H9 (cell line): ENCODE measurements at regions not wholly inside any gene's neighbourhood (a gene's known extent, or its start where the extent isn't known, plus 50 kb on each side); places are given as distances from the start of the nearest gene placed in this dataset.

Experiments used
- DNase-seq: peaks from one replicate; pipeline ENCODE4 v3.0.0-alpha.2; 2017
- H2AFZ ChIP-seq: one replicate; pipeline ENCODE4 v1.6.1; 2013; ENCODE audit warnings: mild to moderate bottlenecking, low read length, control low read depth, moderate library complexity
- H2AK5ac ChIP-seq: 2 replicates; pipeline ENCODE4 v1.6.1; 2013; ENCODE audit warnings: low read length, control low read depth, mixed read lengths; ENCODE audit not compliant: insufficient read length
- H2BK120ac ChIP-seq: one replicate; pipeline ENCODE4 v1.6.1; 2013; ENCODE audit warnings: low read depth, mild to moderate bottlenecking, low read length, control low read depth, inconsistent platforms; ENCODE audit not compliant: poor library complexity, severe bottlenecking
- H2BK12ac ChIP-seq: 2 replicates; pipeline ENCODE4 v1.6.1; 2013; ENCODE audit warnings: low read length, control low read depth, mixed read lengths, low read depth; ENCODE audit not compliant: insufficient read length
- H2BK15ac ChIP-seq: 2 replicates; pipeline ENCODE4 v1.6.1; 2013; ENCODE audit warnings: low read depth, low read length, control low read depth
- H2BK20ac ChIP-seq: one replicate; pipeline ENCODE4 v1.6.1; 2013; ENCODE audit warnings: low read depth, mild to moderate bottlenecking, low read length, control low read depth, inconsistent platforms; ENCODE audit not compliant: poor library complexity, severe bottlenecking
- H2BK5ac ChIP-seq: 2 replicates; pipeline ENCODE4 v1.6.1; 2013; ENCODE audit warnings: low read length, control low read depth, mixed read lengths; ENCODE audit not compliant: insufficient read length
- H3K14ac ChIP-seq: 2 replicates; pipeline ENCODE4 v1.6.1; 2013; ENCODE audit warnings: low read length, control low read depth; ENCODE audit not compliant: insufficient read depth
- H3K18ac ChIP-seq: 2 replicates; pipeline ENCODE4 v1.6.1; 2013; ENCODE audit warnings: low read depth, mild to moderate bottlenecking, mixed read lengths, low read length, control low read depth; ENCODE audit not compliant: insufficient read length
- H3K23ac ChIP-seq: 2 replicates; pipeline ENCODE4 v1.6.1; 2013; ENCODE audit warnings: low read length, control low read depth, mixed read lengths, low read depth; ENCODE audit not compliant: insufficient read length
- H3K23me2 ChIP-seq: 2 replicates; pipeline ENCODE4 v1.6.1; 2013; ENCODE audit warnings: low read depth, mild to moderate bottlenecking, mixed read lengths, low read length, control low read depth; ENCODE audit not compliant: insufficient read length, poor library complexity, severe bottlenecking
- H3K27ac ChIP-seq: 2 replicates; pipeline ENCODE4 v1.5.1; 2013; ENCODE audit warnings: low read length, control low read depth, mixed read lengths, low read depth; ENCODE audit not compliant: insufficient read length
- H3K27me3 ChIP-seq: 2 replicates; pipeline ENCODE4 v1.6.1; 2013; ENCODE audit warnings: low read length, control low read depth, inconsistent platforms; ENCODE audit not compliant: insufficient read depth
- H3K4ac ChIP-seq: 2 replicates; pipeline ENCODE4 v1.6.1; 2013; ENCODE audit warnings: low read depth, mild to moderate bottlenecking, control low read depth, inconsistent platforms, low read length, moderate library complexity
- H3K4me1 ChIP-seq: 2 replicates; pipeline ENCODE4 v1.6.1; 2013; ENCODE audit warnings: low read length, control low read depth, inconsistent platforms; ENCODE audit not compliant: insufficient read depth
- H3K4me2 ChIP-seq: 2 replicates; pipeline ENCODE4 v1.6.1; 2013; ENCODE audit warnings: low read length, control low read depth, mixed read lengths; ENCODE audit not compliant: insufficient read length, insufficient read depth
- H3K56ac ChIP-seq: 2 replicates; pipeline ENCODE4 v1.6.1; 2013; ENCODE audit warnings: low read depth, mild to moderate bottlenecking, mixed read lengths, low read length, control low read depth; ENCODE audit not compliant: insufficient read length
- H3K79me1 ChIP-seq: 2 replicates; pipeline ENCODE4 v1.6.1; 2013; ENCODE audit warnings: low read depth, mild to moderate bottlenecking, moderate library complexity, low read length, control low read depth, inconsistent platforms; ENCODE audit not compliant: insufficient read depth, poor library complexity, severe bottlenecking
- H3K79me2 ChIP-seq: 2 replicates; pipeline ENCODE4 v1.6.1; 2013; ENCODE audit warnings: low read length, control low read depth, inconsistent platforms; ENCODE audit not compliant: insufficient read depth
- H3K9ac ChIP-seq: 2 replicates; pipeline ENCODE4 v1.6.1; 2013; ENCODE audit warnings: low read length, control low read depth, mixed read lengths; ENCODE audit not compliant: insufficient read length; ENCODE audit errors: extremely low read depth
- H3K9me3 ChIP-seq: one replicate; pipeline ENCODE4 v1.6.1; 2013; ENCODE audit warnings: low read depth, low read length, inconsistent platforms; ENCODE audit not compliant: control insufficient read depth
- H3T11ph ChIP-seq: one replicate; pipeline ENCODE4 v1.6.1; 2013; ENCODE audit warnings: mild to moderate bottlenecking, low read length, control low read depth, inconsistent platforms
- H4K20me1 ChIP-seq: one replicate; pipeline ENCODE4 v1.6.1; 2013; ENCODE audit not compliant: control insufficient read depth, insufficient read length, insufficient read depth
- H4K5ac ChIP-seq: 2 replicates; pipeline ENCODE4 v1.6.1; 2013; ENCODE audit warnings: low read depth, mild to moderate bottlenecking, mixed read lengths, low read length, control low read depth; ENCODE audit not compliant: insufficient read length
- H4K8ac ChIP-seq: replicated peaks from 2 replicates; pipeline ENCODE4 v1.6.1; 2013; ENCODE audit warnings: low read length, control low read depth, mixed read lengths, low read depth; ENCODE audit not compliant: insufficient read length
- H4K91ac ChIP-seq: 2 replicates; pipeline ENCODE4 v1.6.1; 2013; ENCODE audit warnings: low read depth, mild to moderate bottlenecking, moderate library complexity, mixed read lengths, low read length, control low read depth; ENCODE audit not compliant: insufficient read length
- H3K27ac Mint-ChIP-seq, 3 experiments: 2 replicates in 2 of 3; 3 replicates in 1 of 3; pipeline ENCODE4 v1.8.0; 2020 to 2021; ENCODE audit warnings: mixed read lengths in 3 of 3, mild to moderate bottlenecking in 1 of 3, moderate library complexity in 1 of 3
- H3K27me3 Mint-ChIP-seq: 2 replicates; pipeline ENCODE4 v1.8.0; 2021; ENCODE audit warnings: low read depth, mild to moderate bottlenecking, moderate library complexity, mixed read lengths
- H3K36me3 Mint-ChIP-seq, 3 experiments: 2 replicates in 2 of 3; 3 replicates in 1 of 3; pipeline ENCODE4 v1.8.0; 2020 to 2021; ENCODE audit warnings: low read depth in 3 of 3, mixed read lengths in 3 of 3; ENCODE audit not compliant: insufficient read depth in 1 of 3
- H3K4me1 Mint-ChIP-seq, 2 experiments: 2 replicates each; pipeline ENCODE4 v1.8.0; 2020; ENCODE audit warnings: mixed read lengths in 2 of 2
- H3K4me3 Mint-ChIP-seq, 2 experiments: 2 replicates in 1 of 2; 3 replicates in 1 of 2; pipeline ENCODE4 v1.8.0; 2020 to 2021; ENCODE audit warnings: mild to moderate bottlenecking in 2 of 2, mixed read lengths in 2 of 2, moderate library complexity in 1 of 2
- H3K9me3 Mint-ChIP-seq, 2 experiments: 2 replicates in 1 of 2; 3 replicates in 1 of 2; pipeline ENCODE4 v1.8.0; 2020; ENCODE audit warnings: mild to moderate bottlenecking in 2 of 2, mixed read lengths in 2 of 2, moderate library complexity in 1 of 2
- CTCF ChIP-seq: fragments of 200-600 bp; sonication (generic); conservative IDR thresholded peaks from 3 replicates; pipeline ENCODE4 v1.8.0; 2021; ENCODE audit warnings: antibody characterized with exemption, mild to moderate bottlenecking
- WGBS: extraction: QIAGEN DNeasy Blood & Tissue Kit; methylation state at CpG from one replicate; pipeline ENCODE4 v1.1.7; 2013; ENCODE audit warnings: missing lambda C conversion rate, low lambda C conversion rate, mixed read lengths; ENCODE audit not compliant: insufficient read length; ENCODE audit errors: extremely low coverage; 5-methylcytosine and 5-hydroxymethylcytosine counted together

GRCh38 chr1:8134546-8135235 is 108.6 kb upstream of the ERRFI1 start:
- Histone ChIP-seq H3K4me1 (no peaks in the 10 kb centered on the region; the same call in 1 of the 2 replicates), H2BK20ac (no peak overlapping the region), H3K4me2 (no peak overlapping the region), H4K8ac (no peak overlapping the region), H3K79me1 (no peaks in the 10 kb centered on the region), H3K9ac (no peak overlapping the region), H3K27ac (no peak overlapping the region), H2BK15ac (no peak overlapping the region), H3K27me3 (no peaks in the 10 kb centered on the region), H3K56ac (no peak overlapping the region), H3K79me2 (no peaks in the 10 kb centered on the region), H2BK5ac (no peak overlapping the region), H3K23ac (no peak overlapping the region), H2AFZ (no peak overlapping the region), H3K9me3 (no peaks in the 10 kb centered on the region), H2BK120ac (no peak overlapping the region), H4K91ac (no peak overlapping the region), H3K14ac (no peak overlapping the region), H3K18ac (no peak overlapping the region), H2AK5ac (no peak overlapping the region), H3K4ac (no peak overlapping the region), H3T11ph (no peak overlapping the region), H3K23me2 (no peaks in the 10 kb centered on the region), H4K5ac (no peak overlapping the region), H2BK12ac (no peak overlapping the region), H4K20me1 (no peaks in the 10 kb centered on the region)
- Mint-ChIP-seq H3K4me1 (peaks cover 6 to 9% of the 10 kb centered on the region in 2 experiments), H3K4me3 (no peak overlapping the region), H3K27ac (no peak overlapping the region), H3K27me3 (no peaks in the 10 kb centered on the region; the same call in 1 of the 2 replicates), H3K36me3 (no peaks in the 10 kb centered on the region), H3K9me3 (no peaks in the 10 kb centered on the region)
- no peak for TF ChIP-seq CTCF
- WGBS: no CpG with 5 or more reads among the region's 14 CpGs
- DNase-seq: no peak
